Fibroblast of mammary gland (primary cell): ENCODE measurements at regions not wholly inside any gene's neighbourhood (a gene's known extent, or its start where the extent isn't known, plus 50 kb on each side); places are given as distances from the start of the nearest gene placed in this dataset.

Experiments
- DNase-seq: peaks from one replicate; pipeline ENCODE4 v3.0.0-alpha.2; 2010; ENCODE audit warnings: low read depth
- H3K4me3 ChIP-seq: 2 replicates; pipeline ENCODE4 v1.5.1; 2011; ENCODE audit warnings: low read depth, mild to moderate bottlenecking, low read length, moderate library complexity; ENCODE audit not compliant: control insufficient read depth
- TF ChIP-seq, protein P1 (sequence below): conservative IDR thresholded peaks from 2 replicates; pipeline ENCODE4 v1.5.1; 2011; ENCODE audit warnings: low read depth, low read length, inconsistent platforms; ENCODE audit not compliant: control insufficient read depth, insufficient read depth

DNA sequence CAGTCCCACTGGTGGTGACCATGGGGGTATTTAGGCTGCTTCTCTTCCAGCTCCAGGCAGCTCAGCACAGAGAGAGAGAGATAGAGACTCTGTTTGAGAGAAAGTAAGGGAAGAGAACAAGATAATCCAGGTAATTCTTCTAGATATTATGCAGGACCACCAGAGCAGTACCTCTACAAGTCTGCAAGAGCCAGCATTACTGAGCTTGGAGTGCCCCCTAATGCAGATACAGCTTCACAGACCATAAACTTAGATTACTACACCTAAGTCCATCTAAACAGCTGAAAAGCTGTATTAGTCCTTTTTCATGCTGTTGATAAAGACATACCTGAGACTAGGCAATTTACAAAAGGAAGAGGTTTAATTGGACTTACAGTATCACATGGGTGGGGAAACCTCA lies 570.3 kb downstream of the LRRIQ3 start:
- DNase-seq: no peak
- TF ChIP-seq, protein P1, sequence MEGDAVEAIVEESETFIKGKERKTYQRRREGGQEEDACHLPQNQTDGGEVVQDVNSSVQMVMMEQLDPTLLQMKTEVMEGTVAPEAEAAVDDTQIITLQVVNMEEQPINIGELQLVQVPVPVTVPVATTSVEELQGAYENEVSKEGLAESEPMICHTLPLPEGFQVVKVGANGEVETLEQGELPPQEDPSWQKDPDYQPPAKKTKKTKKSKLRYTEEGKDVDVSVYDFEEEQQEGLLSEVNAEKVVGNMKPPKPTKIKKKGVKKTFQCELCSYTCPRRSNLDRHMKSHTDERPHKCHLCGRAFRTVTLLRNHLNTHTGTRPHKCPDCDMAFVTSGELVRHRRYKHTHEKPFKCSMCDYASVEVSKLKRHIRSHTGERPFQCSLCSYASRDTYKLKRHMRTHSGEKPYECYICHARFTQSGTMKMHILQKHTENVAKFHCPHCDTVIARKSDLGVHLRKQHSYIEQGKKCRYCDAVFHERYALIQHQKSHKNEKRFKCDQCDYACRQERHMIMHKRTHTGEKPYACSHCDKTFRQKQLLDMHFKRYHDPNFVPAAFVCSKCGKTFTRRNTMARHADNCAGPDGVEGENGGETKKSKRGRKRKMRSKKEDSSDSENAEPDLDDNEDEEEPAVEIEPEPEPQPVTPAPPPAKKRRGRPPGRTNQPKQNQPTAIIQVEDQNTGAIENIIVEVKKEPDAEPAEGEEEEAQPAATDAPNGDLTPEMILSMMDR: no peak
- no peak overlapping the region for H3K4me3 ChIP-seq

DNA sequence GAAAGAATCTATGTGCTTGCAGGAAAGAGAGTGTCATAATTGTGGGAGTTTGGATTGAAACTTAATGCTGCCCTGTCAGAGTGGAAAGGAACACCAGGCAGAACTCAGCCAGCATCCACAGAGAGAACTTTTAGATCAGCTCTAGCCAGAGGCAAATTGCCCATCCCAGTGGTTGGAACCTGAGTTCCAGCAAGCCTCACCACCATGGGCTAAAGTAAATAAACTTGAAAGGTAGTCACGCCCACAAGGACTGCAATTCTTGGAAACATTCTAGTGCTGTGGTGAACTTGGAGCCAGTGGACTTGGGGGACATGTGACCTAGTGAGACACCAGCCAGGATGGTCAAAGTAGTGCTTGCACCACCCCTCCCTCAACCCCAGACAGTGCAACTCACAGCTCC lies 571.6 kb downstream of the LRRIQ3 start:
- DNase-seq: no peak
- TF ChIP-seq, protein P1: no peak
- no peak overlapping the region for H3K4me3 ChIP-seq

DNA sequence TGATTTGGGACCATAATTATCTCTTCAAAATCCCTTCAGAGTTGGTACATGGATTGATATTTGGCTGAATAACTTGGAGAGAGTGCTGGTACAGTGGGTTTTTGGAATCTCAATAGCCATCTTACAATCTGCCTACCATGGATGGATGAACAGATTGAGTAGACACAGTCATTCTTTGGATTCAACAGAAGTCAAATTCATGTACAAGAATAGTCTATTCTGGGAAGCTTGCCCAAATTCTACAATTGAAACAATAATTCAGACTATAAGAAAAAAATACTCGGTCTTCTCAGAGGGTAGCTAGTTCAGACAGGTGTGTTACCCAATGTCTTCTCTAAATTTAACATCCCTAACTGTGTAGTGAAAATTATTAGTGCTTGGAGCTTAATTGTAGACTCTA lies 574.0 kb downstream of the LRRIQ3 start:
- no peak for DNase-seq
- H3K4me3 ChIP-seq: no peak overlapping the region
- TF ChIP-seq, protein P1: no peak

DNA sequence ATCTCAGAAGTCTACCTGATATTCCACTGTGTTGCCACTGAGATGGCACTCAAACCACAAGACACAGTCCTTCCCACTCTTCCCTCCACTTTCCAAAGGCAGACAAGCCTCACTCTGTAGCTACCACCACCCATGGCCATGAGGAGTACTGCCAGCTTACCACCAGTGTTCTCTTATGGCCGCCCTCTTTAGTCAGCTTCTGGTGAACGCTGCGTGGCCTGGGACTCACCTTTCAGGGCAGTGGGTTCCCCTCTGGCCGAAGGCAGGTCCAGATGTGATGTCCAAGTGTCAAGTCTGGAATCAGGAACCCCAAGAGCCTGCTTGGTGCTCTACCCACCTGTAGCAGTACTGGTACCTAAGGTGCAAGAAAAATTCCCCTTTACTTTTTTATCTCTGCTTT lies 580.8 kb downstream of the LRRIQ3 start:
- no peak for DNase-seq
- TF ChIP-seq, protein P1: no peak
- no peak overlapping the region for H3K4me3 ChIP-seq

DNA sequence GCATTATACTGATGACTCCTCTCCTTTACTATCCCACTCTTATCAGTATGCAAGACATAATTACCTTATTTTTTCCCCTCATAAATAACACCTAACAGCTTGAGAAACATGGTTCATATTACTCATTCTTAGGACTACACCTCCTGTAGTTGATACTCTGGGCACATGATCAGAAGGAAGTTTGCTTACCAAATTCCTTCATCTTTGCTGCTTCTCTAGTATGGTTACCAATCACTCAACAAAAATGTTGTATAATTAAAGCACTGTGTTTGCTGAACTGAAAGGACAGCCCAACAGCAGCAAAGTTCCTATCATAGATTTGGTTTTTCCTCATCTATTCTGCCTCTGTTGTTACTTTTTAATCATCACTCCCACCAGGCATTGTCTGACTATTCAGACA lies 586.3 kb downstream of the LRRIQ3 start:
- no peak overlapping the region for H3K4me3 ChIP-seq
- DNase-seq: no peak
- TF ChIP-seq, protein P1: no peak

DNA sequence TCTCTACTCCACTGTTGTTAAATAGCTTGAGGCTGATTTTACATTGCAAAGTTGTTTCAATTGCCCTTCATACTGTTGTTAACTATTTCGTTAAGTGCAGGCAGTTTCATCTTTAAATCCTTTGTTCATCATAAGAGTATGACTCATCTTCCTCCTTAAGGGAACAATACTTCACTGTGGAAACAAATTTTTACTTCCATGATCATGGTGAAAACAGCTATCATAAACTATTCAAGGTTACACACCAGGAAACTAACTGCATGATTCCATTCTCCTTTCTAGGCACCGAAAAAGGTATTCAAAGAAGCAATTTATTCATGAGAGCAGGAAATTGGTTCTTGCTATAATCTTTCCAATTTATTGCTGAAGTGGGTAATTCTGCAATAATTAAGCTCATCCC lies 593.2 kb downstream of the LRRIQ3 start:
- no peak overlapping the region for H3K4me3 ChIP-seq
- TF ChIP-seq, protein P1: no peak
- no peak for DNase-seq

DNA sequence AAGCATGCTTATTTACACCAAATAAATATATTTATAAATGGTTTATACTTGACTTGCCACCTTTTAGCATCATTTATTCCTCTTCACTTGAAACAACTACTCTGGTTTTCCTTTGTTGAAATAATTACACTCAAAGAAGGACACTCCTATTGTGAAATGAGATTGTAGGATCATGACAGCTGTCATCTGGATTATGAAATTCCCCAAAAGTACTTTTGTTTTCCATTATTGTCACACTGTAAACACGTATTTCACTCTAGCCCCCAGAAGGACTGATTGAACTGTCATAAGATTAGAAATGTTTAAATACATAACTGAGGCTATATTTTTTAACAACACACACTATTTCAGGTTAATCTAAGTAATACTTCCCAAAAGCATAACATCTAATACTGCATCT lies 593.8 kb downstream of the LRRIQ3 start:
- no peak for DNase-seq
- no peak overlapping the region for H3K4me3 ChIP-seq
- TF ChIP-seq, protein P1: no peak
